ENCODE measurements at regions not wholly inside any gene's neighbourhood (a gene's known extent, or its start where the extent isn't known, plus 50 kb on each side); places are given as distances from the start of the nearest gene placed in this dataset.
"Not testable (repeated sequence)": the region's sequence is repeated elsewhere in the genome, so short reads cannot be mapped to it uniquely, and the experiment has no call there.

- no peak for DNase-seq (ENCODE audit: low read depth in 2 of 2)
Observed at GRCh38 chr2:120626566-120626965, 109.1 kb upstream of the GLI2 start.

GRCh38 chr2:120628248-120628647, 107.4 kb upstream of the GLI2 start:
- no peak for DNase-seq (ENCODE audit: low read depth in 2 of 2)

- no peak for DNase-seq (ENCODE audit: low read depth in 2 of 2)
Observed at GRCh38 chr2:120629241-120629895, 106.3 kb upstream of the GLI2 start.

- DNase-seq (ENCODE audit: low read depth in 2 of 2): no peak
Observed at GRCh38 chr2:120630031-120630701, 105.5 kb upstream of the GLI2 start.

GRCh38 chr2:120631236-120631635, 104.4 kb upstream of the GLI2 start:
- DNase-seq (ENCODE audit: low read depth in 2 of 2): no peak

- DNase-seq (ENCODE audit: low read depth in 2 of 2): no peak
Observed at GRCh38 chr2:120631724-120632123, 103.9 kb upstream of the GLI2 start.

- DNase-seq (ENCODE audit: low read depth in 2 of 2): no peak
Observed at GRCh38 chr2:120632796-120633646, 102.6 kb upstream of the GLI2 start.

- no peak for DNase-seq (ENCODE audit: low read depth in 2 of 2)
Observed at GRCh38 chr2:120634533-120634932, 101.1 kb upstream of the GLI2 start.

GRCh38 chr2:120635146-120635545, 100.5 kb upstream of the GLI2 start:
- no peak for DNase-seq (ENCODE audit: low read depth in 2 of 2)

- no peak for DNase-seq (ENCODE audit: low read depth in 2 of 2)
Observed at GRCh38 chr2:120637847-120638246, 97.8 kb upstream of the GLI2 start.

GRCh38 chr2:120638450-120638849, 97.2 kb upstream of the GLI2 start:
- no peak for DNase-seq (ENCODE audit: low read depth in 2 of 2)

- DNase-seq (ENCODE audit: low read depth in 2 of 2): no peak
Observed at GRCh38 chr2:120641366-120641771, 94.3 kb upstream of the GLI2 start.

- no peak for DNase-seq (ENCODE audit: low read depth in 2 of 2)
Observed at GRCh38 chr2:120642646-120643045, 93.0 kb upstream of the GLI2 start.

- no peak for DNase-seq (ENCODE audit: low read depth in 2 of 2)
Observed at GRCh38 chr2:120646994-120647393, 88.7 kb upstream of the GLI2 start.

- DNase-seq (ENCODE audit: low read depth in 2 of 2): no peak
Observed at GRCh38 chr2:120647487-120647886, 88.2 kb upstream of the GLI2 start.

- DNase-seq (ENCODE audit: low read depth in 2 of 2): not testable (repeated sequence)
Observed at GRCh38 chr2:120649381-120649780, 86.3 kb upstream of the GLI2 start.

- DNase-seq (ENCODE audit: low read depth in 2 of 2): no peak
Observed at GRCh38 chr2:120650022-120650644, 85.5 kb upstream of the GLI2 start.

GRCh38 chr2:120651818-120652217, 83.8 kb upstream of the GLI2 start:
- DNase-seq (ENCODE audit: low read depth in 2 of 2): no peak

- DNase-seq (ENCODE audit: low read depth in 2 of 2): no peak
Observed at GRCh38 chr2:120653046-120653445, 82.6 kb upstream of the GLI2 start.

GRCh38 chr2:120653871-120654270, 81.8 kb upstream of the GLI2 start:
- DNase-seq (ENCODE audit: low read depth in 2 of 2): no peak

GRCh38 chr2:120654381-120655134, 81.1 kb upstream of the GLI2 start:
- no peak for DNase-seq (ENCODE audit: low read depth in 2 of 2)
